Activated CD4-positive, alpha-beta T cell treated with anti-CD3 and anti-CD28 coated beads for 36 hours (primary cell): ENCODE measurements at regions not wholly inside any gene's neighbourhood (a gene's known extent, or its start where the extent isn't known, plus 50 kb on each side); places are given as distances from the start of the nearest gene placed in this dataset.
"Not testable (repeated sequence)": the region's sequence is repeated elsewhere in the genome, so short reads cannot be mapped to it uniquely, and the experiment has no call there.

Source experiments
- ATAC-seq: fragments of 200-7000 bp; cut with Tn5 transposase; one replicate; pipeline ENCODE4 v1.10.0; 2021; ENCODE audit warnings: mild to moderate bottlenecking, moderate library complexity
- CTCF ChIA-PET: fragments of 350-600 bp; sonication (Branson Sonifier 250); formaldehyde crosslinking; loops from one replicate; lab custom pipeline; 2021; ENCODE audit warnings: antibody characterized with exemption; lab: Charles Lee
- POLR2A ChIA-PET: fragments of 350-600 bp; sonication (Branson Sonifier 250); formaldehyde crosslinking; loops from one replicate; lab custom pipeline; 2021; ENCODE audit warnings: antibody characterized with exemption, inconsistent platforms; lab: Charles Lee
- DNase-seq: peaks from one replicate; pipeline ENCODE4 v3.0.0-alpha.2; 2020
- H3K27ac Mint-ChIP-seq: one replicate; pipeline ENCODE4 v1.8.0; 2021; ENCODE audit warnings: mixed read lengths
- H3K27me3 Mint-ChIP-seq: one replicate; pipeline ENCODE4 v1.8.0; 2021; ENCODE audit warnings: mixed read lengths
- H3K36me3 Mint-ChIP-seq: one replicate; pipeline ENCODE4 v1.8.0; 2021; ENCODE audit warnings: low read depth, mixed read lengths
- H3K4me1 Mint-ChIP-seq: one replicate; pipeline ENCODE4 v1.8.0; 2021; ENCODE audit warnings: mixed read lengths
- H3K4me3 Mint-ChIP-seq: one replicate; pipeline ENCODE4 v1.8.0; 2021; ENCODE audit warnings: mild to moderate bottlenecking, moderate library complexity, mixed read lengths
- H3K9me3 Mint-ChIP-seq: one replicate; pipeline ENCODE4 v1.8.0; 2021; ENCODE audit warnings: low read depth, mixed read lengths
- intact Hi-C, 2 experiments: fragments of 100-400 bp; cut with DNase I in 1 of 2; cut with micrococcal nuclease in 1 of 2; formaldehyde crosslinking; loops; one replicate each; pipeline versions ENCODE4 v1.14.2 to v1.15.1; 2022 to 2024; cut with DNase I, micrococcal nuclease

GRCh38 chr1:65554829-65555228, 134.4 kb downstream of the LEPR start:
- H3K4me3 Mint-ChIP-seq = no peak overlapping the region
- peaks cover 33% of the 10 kb centered on the region for H3K9me3 Mint-ChIP-seq
- H3K36me3 Mint-ChIP-seq = peaks cover 5% of the 10 kb centered on the region

DNA sequence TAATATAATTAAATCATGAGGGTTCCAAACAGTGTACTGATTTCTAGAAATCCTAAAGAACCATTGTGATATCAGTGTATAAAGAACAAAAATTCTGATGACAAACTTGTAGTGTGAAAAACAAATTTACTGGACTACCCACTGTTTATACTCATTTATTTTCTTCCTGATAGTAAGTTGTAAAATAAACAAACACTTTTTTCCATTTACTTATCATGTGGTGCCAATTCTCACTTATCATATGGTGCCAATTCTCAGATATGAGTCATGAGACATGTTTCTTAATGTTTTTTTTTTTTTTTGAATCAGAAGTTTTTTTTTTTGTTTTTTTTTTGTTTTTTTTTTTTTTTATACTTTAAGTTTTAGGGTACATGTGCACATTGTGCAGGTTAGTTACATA, 137.7 kb downstream of the LEPR start:
- H3K36me3 Mint-ChIP-seq = no peaks in the 10 kb centered on the region
- H3K4me1 Mint-ChIP-seq = no peaks in the 10 kb centered on the region
- ChIA-PET POLR2A (no interaction called here), CTCF (no interaction called here)
- H3K27ac Mint-ChIP-seq = no peak overlapping the region
- H3K27me3 Mint-ChIP-seq = no peaks in the 10 kb centered on the region
- intact Hi-C loops = no loop called here
- no peak for ATAC-seq
- no peak overlapping the region for H3K4me3 Mint-ChIP-seq
- peaks cover 12% of the 10 kb centered on the region for H3K9me3 Mint-ChIP-seq
- no peak for DNase-seq

More at GRCh38 chr1:65554829-65555228, 134.4 kb downstream of the LEPR start:
- ATAC-seq = no peak
- POLR2A ChIA-PET = no interaction called here
- CTCF ChIA-PET = no interaction called here
- Mint-ChIP-seq H3K4me1 (no peaks in the 10 kb centered on the region), H3K27ac (no peak overlapping the region), H3K27me3 (no peaks in the 10 kb centered on the region)
- DNase-seq = no peak
- intact Hi-C loops = no loop called here

DNA sequence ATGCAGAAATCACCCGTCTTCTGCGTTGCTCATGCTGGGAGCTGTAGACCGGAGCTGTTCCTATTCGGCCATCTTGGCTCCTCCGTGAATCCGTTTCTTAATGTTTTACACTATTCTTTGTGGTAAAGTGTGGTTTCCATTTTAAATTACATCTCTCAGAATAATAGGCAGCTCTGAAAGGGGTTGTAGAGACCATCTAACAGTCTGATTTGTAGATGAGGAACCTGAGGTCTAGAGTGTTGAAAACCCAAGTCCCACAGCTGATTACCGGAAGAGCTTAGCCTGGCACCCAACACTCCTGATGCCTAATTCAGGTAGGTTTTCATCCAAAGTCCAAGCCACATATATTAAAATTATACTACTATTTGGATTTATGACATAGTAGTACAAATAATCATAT, 144.0 kb downstream of the LEPR start:
- CTCF ChIA-PET = no interaction called here
- POLR2A ChIA-PET = no interaction called here
- no peaks in the 10 kb centered on the region for H3K4me1 Mint-ChIP-seq
- no peak overlapping the region for H3K4me3 Mint-ChIP-seq
- H3K27me3 Mint-ChIP-seq = no peaks in the 10 kb centered on the region
- intact Hi-C loops = no loop called here
- H3K9me3 Mint-ChIP-seq = peaks cover 5% of the 10 kb centered on the region
- ATAC-seq (no peak), DNase-seq (no peak)
- H3K27ac Mint-ChIP-seq = no peak overlapping the region
- H3K36me3 Mint-ChIP-seq = peaks cover 6% of the 10 kb centered on the region

DNA sequence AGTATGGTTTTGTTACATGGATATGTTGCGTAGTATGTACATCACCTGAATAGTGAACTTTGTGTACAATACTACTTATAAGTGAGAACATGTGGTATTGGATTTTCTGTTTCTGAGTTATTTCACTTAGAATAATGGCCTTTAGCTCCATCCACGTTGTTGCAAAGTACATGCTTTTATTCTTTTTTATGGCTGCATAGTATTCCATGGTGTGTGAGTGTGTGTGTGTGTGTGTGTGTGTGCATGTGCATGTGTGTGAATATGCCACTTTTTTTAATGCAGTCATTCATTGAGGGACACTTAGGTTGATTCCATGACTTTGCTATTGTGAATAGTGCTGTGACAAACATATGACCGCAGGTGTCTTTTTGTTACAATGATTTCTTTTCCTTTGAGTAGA, 147.8 kb downstream of the LEPR start:
- no peak for DNase-seq
- H3K9me3 Mint-ChIP-seq = peaks cover 5% of the 10 kb centered on the region
- ATAC-seq = no peak
- intact Hi-C loops = no loop called here
- H3K27me3 Mint-ChIP-seq = no peaks in the 10 kb centered on the region
- no peaks in the 10 kb centered on the region for H3K4me1 Mint-ChIP-seq
- peaks cover 6% of the 10 kb centered on the region for H3K36me3 Mint-ChIP-seq
- H3K27ac Mint-ChIP-seq = no peak overlapping the region
- ChIA-PET POLR2A (no interaction called here), CTCF (no interaction called here)
- H3K4me3 Mint-ChIP-seq = no peak overlapping the region

GRCh38 chr1:65572701-65573421, 152.4 kb downstream of the LEPR start:
- intact Hi-C loops = no loop called here
- H3K4me3 Mint-ChIP-seq = no peak overlapping the region
- CTCF ChIA-PET = no interaction called here
- DNase-seq (no peak), ATAC-seq (no peak)
- no peak overlapping the region for H3K27ac Mint-ChIP-seq
- H3K4me1 Mint-ChIP-seq = no peaks in the 10 kb centered on the region
- no peaks in the 10 kb centered on the region for H3K36me3 Mint-ChIP-seq
- no peaks in the 10 kb centered on the region for H3K9me3 Mint-ChIP-seq
- peaks cover under 1% of the 10 kb centered on the region for H3K27me3 Mint-ChIP-seq
- POLR2A ChIA-PET = no interaction called here

GRCh38 chr1:65577278-65577677, 156.8 kb downstream of the LEPR start:
- H3K27ac Mint-ChIP-seq = no peak overlapping the region
- CTCF ChIA-PET = no interaction called here
- intact Hi-C loops = no loop called here
- H3K4me3 Mint-ChIP-seq = no peak overlapping the region
- ATAC-seq = no peak
- DNase-seq = no peak
- peaks cover 3% of the 10 kb centered on the region for H3K27me3 Mint-ChIP-seq
- H3K36me3 Mint-ChIP-seq = no peaks in the 10 kb centered on the region
- POLR2A ChIA-PET = no interaction called here
- no peaks in the 10 kb centered on the region for H3K9me3 Mint-ChIP-seq
- no peaks in the 10 kb centered on the region for H3K4me1 Mint-ChIP-seq

GRCh38 chr1:65577982-65578381, 157.5 kb downstream of the LEPR start:
- H3K9me3 Mint-ChIP-seq, H3K27me3 Mint-ChIP-seq, H3K4me1 Mint-ChIP-seq, ATAC-seq, H3K4me3 Mint-ChIP-seq, intact Hi-C loops, H3K36me3 Mint-ChIP-seq, DNase-seq, CTCF ChIA-PET, POLR2A ChIA-PET, H3K27ac Mint-ChIP-seq: not testable (repeated sequence)

- ChIA-PET CTCF (no interaction called here), POLR2A (no interaction called here)
- Mint-ChIP-seq H3K27me3 (peaks cover 3% of the 10 kb centered on the region), H3K36me3 (no peaks in the 10 kb centered on the region), H3K4me1 (no peaks in the 10 kb centered on the region), H3K4me3 (no peak overlapping the region), H3K9me3 (no peaks in the 10 kb centered on the region), H3K27ac (no peak overlapping the region)
- DNase-seq (no peak), ATAC-seq (no peak)
- intact Hi-C loops = no loop called here
These were observed 160.7 kb downstream of the LEPR start for GRCh38 chr1:65581119-65581518.

- Mint-ChIP-seq H3K27ac (no peak overlapping the region), H3K27me3 (no peaks in the 10 kb centered on the region), H3K4me1 (no peaks in the 10 kb centered on the region), H3K4me3 (no peak overlapping the region), H3K36me3 (no peaks in the 10 kb centered on the region), H3K9me3 (no peaks in the 10 kb centered on the region)
- ChIA-PET POLR2A (no interaction called here), CTCF (no interaction called here)
- DNase-seq (no peak), ATAC-seq (no peak)
- intact Hi-C loops = no loop called here
These were observed 163.9 kb downstream of the LEPR start for GRCh38 chr1:65584399-65584798.

DNA sequence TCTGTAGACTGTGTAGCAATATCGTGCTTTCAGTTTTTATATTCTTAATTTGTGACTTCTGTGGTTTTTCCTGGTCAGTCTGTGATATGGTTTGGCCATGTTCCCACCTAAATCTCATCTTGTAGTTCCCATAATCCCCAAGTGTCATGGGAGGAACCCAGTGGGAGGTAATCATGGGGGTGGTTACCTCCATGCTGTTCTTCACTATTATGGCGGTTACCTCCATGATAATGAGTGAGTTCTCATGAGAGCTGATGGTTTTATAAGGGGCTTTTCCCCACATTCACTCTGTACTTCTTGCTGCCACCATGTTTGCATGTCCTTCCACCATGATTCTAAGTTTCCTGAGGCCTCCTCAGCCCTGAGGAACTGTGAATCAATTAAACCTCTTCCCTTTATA, 169.8 kb downstream of the LEPR start:
- intact Hi-C loops = no loop called here
- H3K27ac Mint-ChIP-seq = no peak overlapping the region
- no peaks in the 10 kb centered on the region for H3K9me3 Mint-ChIP-seq
- ATAC-seq (no peak), DNase-seq (no peak)
- no peaks in the 10 kb centered on the region for H3K4me1 Mint-ChIP-seq
- no peaks in the 10 kb centered on the region for H3K36me3 Mint-ChIP-seq
- H3K27me3 Mint-ChIP-seq = peaks cover 2% of the 10 kb centered on the region
- H3K4me3 Mint-ChIP-seq = no peak overlapping the region
- ChIA-PET POLR2A (interaction anchor here (0.7 kb wide), 1 partner anchor 170 kb away, joined by 8 read pairs; the partner anchor contains the start of genes LEPR and LEPROT), CTCF (interaction anchor here (0.7 to 1.3 kb wide), 2 partner anchors 29 to 247 kb away, joined by 3 read pairs; no protein-coding TSS in a partner anchor)

DNA sequence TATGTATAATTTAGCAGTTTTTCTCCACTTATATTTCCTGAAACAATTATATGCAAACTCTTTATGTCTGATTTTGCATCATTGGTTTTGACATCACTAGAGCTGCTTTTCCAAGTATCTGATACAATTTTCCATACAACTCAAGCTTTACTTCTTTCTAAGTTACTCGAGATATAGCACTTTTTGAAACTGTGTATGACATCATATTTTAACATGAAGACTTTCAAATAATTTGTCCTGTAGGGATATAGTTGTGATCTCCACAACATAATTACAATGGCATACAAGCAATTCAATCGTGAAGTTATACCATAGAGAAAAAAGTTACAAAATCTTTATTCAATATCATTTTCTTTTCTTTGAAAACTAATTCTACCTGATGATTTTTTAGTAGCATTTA, 173.0 kb downstream of the LEPR start:
- ATAC-seq (no peak), DNase-seq (no peak)
- H3K36me3 Mint-ChIP-seq = no peaks in the 10 kb centered on the region
- POLR2A ChIA-PET = no interaction called here
- intact Hi-C loops = no loop called here
- H3K27me3 Mint-ChIP-seq = peaks cover 2% of the 10 kb centered on the region
- H3K4me1 Mint-ChIP-seq = no peaks in the 10 kb centered on the region
- no peak overlapping the region for H3K4me3 Mint-ChIP-seq
- CTCF ChIA-PET = no interaction called here
- H3K9me3 Mint-ChIP-seq = no peaks in the 10 kb centered on the region
- H3K27ac Mint-ChIP-seq = no peak overlapping the region

DNA sequence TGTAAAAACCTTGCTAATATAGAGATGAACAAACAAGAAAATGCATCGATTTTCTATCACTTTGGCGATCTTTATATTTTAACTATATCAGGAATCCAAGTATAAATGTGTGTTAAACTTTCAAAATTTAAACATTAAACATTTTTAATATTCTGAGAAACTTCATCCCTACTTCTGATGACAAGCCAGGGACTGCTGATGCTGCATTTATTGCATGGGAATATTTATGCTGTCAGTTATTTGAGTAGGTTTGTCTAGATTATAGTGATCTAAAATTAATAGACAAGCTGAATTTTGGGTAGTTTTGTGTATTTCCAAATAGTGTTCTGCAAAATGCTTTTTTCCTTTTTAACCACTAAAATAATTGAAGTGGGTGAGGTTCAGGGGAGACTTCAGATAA, 175.3 kb downstream of the LEPR start:
- ChIA-PET POLR2A (no interaction called here), CTCF (no interaction called here)
- no peak for DNase-seq
- no peaks in the 10 kb centered on the region for H3K36me3 Mint-ChIP-seq
- no peak for ATAC-seq
- H3K9me3 Mint-ChIP-seq = no peaks in the 10 kb centered on the region
- H3K27me3 Mint-ChIP-seq = peaks cover 2% of the 10 kb centered on the region
- H3K4me3 Mint-ChIP-seq = no peak overlapping the region
- intact Hi-C loops = no loop called here
- no peaks in the 10 kb centered on the region for H3K4me1 Mint-ChIP-seq
- no peak overlapping the region for H3K27ac Mint-ChIP-seq
